Left lung (tissue), 4 donors: ENCODE measurements at regions not wholly inside any gene's neighbourhood (a gene's known extent, or its start where the extent isn't known, plus 50 kb on each side); places are given as distances from the start of the nearest gene placed in this dataset.
A peak's percentile ranks its signal among the peaks of the same experiment; 100 is the strongest.

ENCODE experiments used
- ATAC-seq: fragments of 200-7000 bp; cut with Tn5 transposase; one replicate; pipeline ENCODE4 v1.9.1; 2020; ENCODE audit warnings: moderate library complexity
- DNase-seq, 4 donors: peaks; one replicate each; pipeline ENCODE4 v3.0.0-alpha.2; 2013 to 2020
- H3K27ac ChIP-seq, 2 donors: fragments of 200-600 bp; sonication (generic) in 1 of 2; one replicate each; pipeline versions ENCODE4 v1.5.0 to v1.8.0; 2020 to 2021
- H3K27me3 ChIP-seq, 2 donors: fragments of 200-600 bp; sonication (generic) in 1 of 2; one replicate each; pipeline versions ENCODE4 v1.5.0 to v1.8.0; 2020 to 2021
- H3K36me3 ChIP-seq, 2 donors: fragments of 200-600 bp; sonication (generic) in 1 of 2; one replicate each; pipeline versions ENCODE4 v1.5.0 to v1.8.0; 2020 to 2021
- H3K4me1 ChIP-seq, 2 donors: fragments of 200-600 bp; one replicate each; pipeline ENCODE4 v1.8.0; 2021
- H3K4me3 ChIP-seq, 2 donors: fragments of 200-600 bp; sonication (generic) in 1 of 2; one replicate each; pipeline versions ENCODE4 v1.5.0 to v1.8.0; 2020 to 2021; ENCODE audit warnings: mild to moderate bottlenecking in 1 of 2
- H3K9me3 ChIP-seq, 2 donors: fragments of 200-600 bp; sonication (generic) in 1 of 2; one replicate each; pipeline versions ENCODE4 v1.5.0 to v1.8.0; 2020 to 2021
- intact Hi-C, 2 donors: fragments of 100-400 bp; cut with DNase I; formaldehyde crosslinking; loops; one replicate each; pipeline versions ENCODE4 v1.11.2 to v1.14.2; 2022
- TF ChIP-seq, protein P1 (sequence below), 2 donors: fragments of 200-600 bp; sonication (generic) in 1 of 2; IDR thresholded peaks; one replicate each; pipeline versions ENCODE4 v1.5.0 to v1.8.0; 2021; ENCODE audit warnings: antibody characterized with exemption in 2 of 2
- donor health status: DM: no; HTN: yes; CAD: no.
- donor health status: DM: no; HTN: no; CAD: no.

DNA sequence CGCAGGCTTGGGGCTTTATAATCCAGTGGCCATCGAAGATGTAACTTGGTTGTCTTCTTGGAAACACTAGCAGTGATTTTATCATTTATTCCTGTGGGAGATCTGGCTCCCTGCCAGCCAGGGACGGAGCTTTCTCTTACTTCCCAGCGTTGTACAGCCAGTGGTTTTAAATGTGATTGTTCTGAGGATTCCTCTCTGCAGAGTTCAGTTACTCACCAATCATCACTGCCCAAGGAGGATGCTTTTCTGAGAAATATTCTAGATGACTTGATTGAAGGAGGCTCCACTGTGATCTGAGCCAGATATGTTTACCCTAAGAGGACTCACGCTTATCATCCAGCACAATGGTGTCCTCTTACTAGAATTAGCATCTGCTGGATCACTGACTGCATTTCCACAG is 744.3 kb downstream of the RNF144A start:
- Histone ChIP-seq H3K27ac (no peak overlapping the region), H3K27me3 (no peaks in the 10 kb centered on the region), H3K4me3 (no peak overlapping the region), H3K36me3 (no peaks in the 10 kb centered on the region), H3K4me1 (no peaks in the 10 kb centered on the region), H3K9me3 (no peaks in the 10 kb centered on the region)
- DNase-seq, result no peak
- intact Hi-C loops, result no loop called here
- TF ChIP-seq, protein P1, sequence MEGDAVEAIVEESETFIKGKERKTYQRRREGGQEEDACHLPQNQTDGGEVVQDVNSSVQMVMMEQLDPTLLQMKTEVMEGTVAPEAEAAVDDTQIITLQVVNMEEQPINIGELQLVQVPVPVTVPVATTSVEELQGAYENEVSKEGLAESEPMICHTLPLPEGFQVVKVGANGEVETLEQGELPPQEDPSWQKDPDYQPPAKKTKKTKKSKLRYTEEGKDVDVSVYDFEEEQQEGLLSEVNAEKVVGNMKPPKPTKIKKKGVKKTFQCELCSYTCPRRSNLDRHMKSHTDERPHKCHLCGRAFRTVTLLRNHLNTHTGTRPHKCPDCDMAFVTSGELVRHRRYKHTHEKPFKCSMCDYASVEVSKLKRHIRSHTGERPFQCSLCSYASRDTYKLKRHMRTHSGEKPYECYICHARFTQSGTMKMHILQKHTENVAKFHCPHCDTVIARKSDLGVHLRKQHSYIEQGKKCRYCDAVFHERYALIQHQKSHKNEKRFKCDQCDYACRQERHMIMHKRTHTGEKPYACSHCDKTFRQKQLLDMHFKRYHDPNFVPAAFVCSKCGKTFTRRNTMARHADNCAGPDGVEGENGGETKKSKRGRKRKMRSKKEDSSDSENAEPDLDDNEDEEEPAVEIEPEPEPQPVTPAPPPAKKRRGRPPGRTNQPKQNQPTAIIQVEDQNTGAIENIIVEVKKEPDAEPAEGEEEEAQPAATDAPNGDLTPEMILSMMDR (IDR thresholded peaks at IDR 0.05), result no peak
- no peak for ATAC-seq

DNA sequence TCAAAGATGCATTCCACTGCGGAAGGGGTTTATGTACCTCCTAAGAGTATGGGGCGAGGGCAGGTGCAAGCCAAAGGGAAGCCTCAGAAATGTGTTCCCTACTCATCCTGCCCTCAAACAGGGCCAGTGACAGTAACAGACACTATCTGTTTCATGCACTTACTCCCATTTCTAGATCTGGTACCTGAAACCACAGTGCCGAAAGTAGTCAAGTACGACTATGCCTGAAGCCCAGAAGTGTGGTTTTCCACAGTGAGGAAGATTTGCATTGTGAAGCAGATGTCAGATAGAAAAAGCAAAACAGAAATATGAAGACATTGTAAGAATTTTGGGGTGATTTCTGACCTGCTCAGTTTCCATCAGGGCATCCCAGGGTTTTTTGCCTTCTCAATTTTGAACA is 748.7 kb downstream of the RNF144A start:
- H3K4me1 ChIP-seq, result no peaks in the 10 kb centered on the region
- intact Hi-C loops, result no loop called here
- H3K36me3 ChIP-seq, result no peaks in the 10 kb centered on the region
- H3K27ac ChIP-seq, result no peak overlapping the region
- no peaks in the 10 kb centered on the region for H3K27me3 ChIP-seq
- TF ChIP-seq, protein P1 (IDR thresholded peaks at IDR 0.05), result no peak
- no peak overlapping the region for H3K4me3 ChIP-seq
- H3K9me3 ChIP-seq, result no peaks in the 10 kb centered on the region
- no peak for ATAC-seq
- DNase-seq, result no peak

DNA sequence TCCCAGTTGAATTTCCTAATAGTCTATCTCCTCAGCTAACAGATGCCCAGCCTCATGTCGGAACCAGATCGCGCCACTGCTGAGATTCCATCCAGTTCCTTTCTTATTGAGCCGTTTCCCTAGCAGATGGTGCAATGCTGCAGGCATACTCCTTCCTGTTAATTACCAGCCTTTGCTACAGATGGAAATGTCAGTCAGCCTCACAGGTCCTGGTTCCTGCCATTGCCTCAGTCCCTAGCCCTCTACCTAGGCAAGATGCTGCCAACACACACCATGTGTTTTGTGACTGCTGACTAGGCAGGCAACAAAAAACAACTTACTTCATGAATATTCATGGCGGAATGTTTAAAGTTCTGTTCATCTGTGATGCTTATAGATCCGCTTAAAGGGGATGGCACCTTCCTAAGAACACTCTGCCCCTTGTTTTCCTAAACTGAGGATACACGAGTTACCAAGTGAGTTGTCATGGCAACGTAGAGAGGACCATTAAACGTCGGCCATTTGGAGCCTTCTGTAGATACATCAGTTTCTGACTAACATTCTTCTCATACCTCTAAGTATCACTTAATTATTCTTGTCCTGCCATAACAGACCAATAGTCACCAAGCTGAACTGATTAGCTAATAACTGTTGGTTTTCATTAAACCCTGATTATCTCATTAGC is 749.5 kb downstream of the RNF144A start:
- no peaks in the 10 kb centered on the region for H3K27me3 ChIP-seq
- no peak for ATAC-seq
- no peak for DNase-seq
- H3K4me1 ChIP-seq, result no peaks in the 10 kb centered on the region
- no peak overlapping the region for H3K27ac ChIP-seq
- TF ChIP-seq, protein P1 (IDR thresholded peaks at IDR 0.05), result no peak
- H3K36me3 ChIP-seq, result no peaks in the 10 kb centered on the region
- intact Hi-C loops, result no loop called here
- no peak overlapping the region for H3K4me3 ChIP-seq
- no peaks in the 10 kb centered on the region for H3K9me3 ChIP-seq

DNA sequence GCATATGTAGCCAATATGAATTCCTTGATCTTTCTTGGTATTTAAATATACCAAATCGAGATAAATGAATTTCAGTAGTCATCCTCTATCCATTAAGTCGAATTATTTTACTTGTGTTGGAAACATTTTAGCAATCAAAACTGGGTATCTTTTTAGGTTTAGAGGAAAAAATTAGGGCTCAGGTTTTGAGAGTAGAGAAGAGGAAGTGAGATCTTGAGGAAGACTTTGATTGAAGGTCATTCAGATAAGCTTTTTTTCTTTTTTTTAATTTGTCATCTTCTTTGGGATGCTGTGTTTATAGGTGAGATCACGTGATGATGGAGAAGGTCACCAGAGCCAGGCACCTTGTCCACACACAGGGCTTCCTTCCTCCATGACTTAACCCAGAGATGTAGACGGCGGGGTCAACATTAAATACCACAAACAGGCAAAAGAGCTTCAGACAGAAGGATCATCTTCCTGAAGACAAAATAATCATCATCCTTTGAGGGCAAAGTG is 750.1 kb downstream of the RNF144A start:
- Histone ChIP-seq H3K27me3 (no peaks in the 10 kb centered on the region), H3K4me3 (no peak overlapping the region), H3K9me3 (no peaks in the 10 kb centered on the region), H3K27ac (no peak overlapping the region), H3K4me1 (no peaks in the 10 kb centered on the region), H3K36me3 (no peaks in the 10 kb centered on the region)
- no peak for ATAC-seq
- intact Hi-C loops, result no loop called here
- no peak for DNase-seq
- TF ChIP-seq, protein P1 (IDR thresholded peaks at IDR 0.05), result no peak

GRCh38 chr2:7670905-7671641 is 753.9 kb downstream of the RNF144A start:
- Histone ChIP-seq H3K9me3 (no peaks in the 10 kb centered on the region), H3K27me3 (no peaks in the 10 kb centered on the region), H3K27ac (no peak overlapping the region), H3K36me3 (no peaks in the 10 kb centered on the region), H3K4me3 (no peak overlapping the region), H3K4me1 (no peaks in the 10 kb centered on the region)
- no peak for ATAC-seq
- TF ChIP-seq, protein P1 (IDR thresholded peaks at IDR 0.05), result no peak
- intact Hi-C loops, result no loop called here
- DNase-seq, result peak in 2 of 4 donors; percentile 31 to 54
